GM19099 (cell line): ENCODE measurements at regions not wholly inside any gene's neighbourhood (a gene's known extent, or its start where the extent isn't known, plus 50 kb on each side); places are given as distances from the start of the nearest gene placed in this dataset.

Source experiments
- POLR2A ChIP-seq: IDR thresholded peaks from 3 replicates; pipeline ENCODE4 v1.6.1; 2011; ENCODE audit warnings: low read depth; ENCODE audit not compliant: insufficient read length; ENCODE audit errors: extremely low read depth

DNA sequence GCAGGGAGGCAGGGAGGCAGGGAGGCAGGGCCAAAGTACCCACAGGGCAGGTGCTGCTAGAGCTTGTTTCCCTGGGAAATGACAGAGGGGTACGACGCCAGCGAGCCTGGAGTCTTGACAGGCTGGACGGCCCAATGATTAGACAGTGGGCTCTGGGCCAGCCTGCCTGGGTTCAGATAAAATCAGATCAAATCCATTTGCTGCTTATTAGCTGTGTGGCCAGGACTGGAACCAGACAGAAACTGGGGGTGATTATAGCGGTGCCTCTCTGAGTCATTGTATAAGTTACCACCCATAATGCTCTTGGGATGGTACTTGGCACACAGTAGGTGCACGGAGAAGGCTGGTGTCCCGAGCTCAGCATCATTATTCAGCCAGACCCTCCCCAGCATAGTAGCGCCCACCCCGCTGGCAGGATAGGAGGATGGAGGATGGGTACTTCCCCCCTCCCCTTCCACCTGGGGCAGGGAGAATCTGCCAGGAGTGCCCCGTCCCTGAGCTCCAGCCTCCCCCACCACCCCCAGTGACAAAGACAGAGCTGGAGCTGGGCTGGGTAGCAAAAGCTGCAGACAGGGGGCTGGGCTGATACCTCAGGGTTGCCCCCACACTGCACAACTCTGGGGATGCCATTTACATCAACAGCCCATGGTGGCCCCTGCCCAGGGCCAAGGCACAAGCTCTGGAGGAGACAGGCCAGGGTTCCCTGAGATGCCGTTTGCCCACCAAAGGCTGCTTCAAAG is 77.6 kb upstream of the TNRC6C start:
- no peak for TF ChIP-seq POLR2A

DNA sequence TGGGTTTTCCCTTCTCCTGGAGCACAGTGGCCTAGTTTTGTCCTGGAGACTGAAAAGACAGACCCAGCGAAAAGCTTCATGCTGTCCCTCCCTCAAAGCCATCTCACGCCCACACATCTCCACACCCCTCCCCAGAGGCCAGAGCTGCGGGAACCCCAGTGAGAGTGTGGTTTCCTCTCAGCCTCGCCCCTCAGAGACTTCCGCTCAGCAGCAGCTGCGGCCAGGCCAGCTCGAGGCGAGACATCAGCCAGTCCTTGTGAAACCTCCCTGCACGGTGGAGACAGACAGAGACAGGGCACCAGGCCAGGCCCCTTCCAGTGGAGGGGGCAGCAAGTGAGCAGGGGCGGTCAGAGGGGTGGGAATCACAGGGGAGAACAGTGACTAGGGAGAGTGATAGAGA is 77.0 kb upstream of the TNRC6C start:
- no peak for TF ChIP-seq POLR2A

DNA sequence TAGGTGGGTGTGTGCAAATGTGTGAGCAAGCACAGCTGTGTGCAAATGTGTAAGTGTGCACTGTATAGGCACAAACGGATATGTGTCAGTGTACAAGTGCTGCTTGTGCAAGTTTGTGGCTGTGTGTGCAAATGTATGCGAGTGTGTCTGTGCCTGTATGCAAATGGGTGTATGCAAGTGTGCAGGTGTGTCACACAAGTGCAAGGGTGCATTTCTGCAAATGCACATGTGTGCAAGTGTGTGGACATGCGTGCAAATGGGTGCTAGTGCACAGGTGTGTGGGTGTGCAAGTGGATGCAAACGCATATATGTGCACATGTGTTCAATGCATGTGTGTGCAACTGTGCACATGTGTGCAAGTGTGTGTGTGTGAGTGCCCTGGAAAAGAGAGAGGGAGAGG is 76.5 kb upstream of the TNRC6C start:
- TF ChIP-seq POLR2A: no peak

DNA sequence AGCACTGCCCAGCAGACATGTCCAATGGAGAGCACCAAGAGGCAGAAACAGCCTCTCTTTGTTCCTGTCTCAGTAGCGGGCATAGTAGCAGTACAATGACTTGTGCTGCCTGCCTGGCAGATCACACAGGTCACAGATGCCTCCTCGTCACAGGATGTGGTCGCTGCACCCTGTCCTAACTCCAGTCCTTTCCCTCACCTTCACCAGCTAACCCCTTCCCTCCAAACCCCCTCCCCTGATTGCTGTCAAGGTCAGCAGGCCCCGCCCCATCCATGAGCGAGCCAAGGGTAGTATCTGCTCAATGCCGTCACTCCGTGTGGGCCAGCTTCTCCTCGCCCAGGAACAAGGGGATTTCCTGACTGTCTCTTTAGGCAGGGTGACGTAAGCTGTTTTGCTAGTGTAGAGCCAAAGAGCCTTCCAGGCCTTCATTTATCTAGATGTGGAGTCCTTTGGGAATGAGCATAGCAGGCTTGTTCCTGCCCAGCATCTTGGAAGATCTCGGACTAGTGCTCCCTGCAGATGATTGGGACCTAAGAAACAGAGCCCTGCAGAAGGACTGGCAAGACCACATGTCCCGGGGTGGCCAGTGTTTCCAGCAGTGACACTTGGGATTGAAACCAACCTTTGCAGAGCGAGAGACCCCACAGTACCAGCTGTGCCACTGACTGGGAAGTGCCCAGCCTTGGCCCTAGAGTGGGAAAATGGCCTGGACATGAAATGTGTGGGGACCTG is 75.9 kb upstream of the TNRC6C start:
- no peak for TF ChIP-seq POLR2A

DNA sequence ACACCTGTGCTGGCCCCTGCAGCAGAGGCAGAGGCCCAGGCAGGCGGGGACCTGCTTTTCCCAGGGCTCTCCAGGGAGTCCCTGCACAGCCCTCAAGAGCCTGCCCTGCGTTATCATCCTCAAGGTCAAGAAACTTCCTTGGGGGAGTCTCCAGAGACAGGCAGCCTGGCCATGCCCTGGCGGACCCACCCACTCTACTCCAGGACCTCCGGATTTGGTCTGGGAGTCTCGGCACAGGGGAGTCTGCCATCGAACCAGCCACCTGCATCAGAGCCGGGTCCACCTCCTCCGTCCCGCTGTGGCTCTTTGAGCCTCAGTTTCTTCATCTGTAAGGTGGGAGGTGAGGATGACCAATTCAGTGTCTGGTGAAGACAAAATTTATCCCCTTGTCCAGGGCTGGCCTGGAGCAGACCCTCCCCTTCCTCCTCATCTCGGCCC is 75.3 kb upstream of the TNRC6C start:
- TF ChIP-seq POLR2A: no peak

DNA sequence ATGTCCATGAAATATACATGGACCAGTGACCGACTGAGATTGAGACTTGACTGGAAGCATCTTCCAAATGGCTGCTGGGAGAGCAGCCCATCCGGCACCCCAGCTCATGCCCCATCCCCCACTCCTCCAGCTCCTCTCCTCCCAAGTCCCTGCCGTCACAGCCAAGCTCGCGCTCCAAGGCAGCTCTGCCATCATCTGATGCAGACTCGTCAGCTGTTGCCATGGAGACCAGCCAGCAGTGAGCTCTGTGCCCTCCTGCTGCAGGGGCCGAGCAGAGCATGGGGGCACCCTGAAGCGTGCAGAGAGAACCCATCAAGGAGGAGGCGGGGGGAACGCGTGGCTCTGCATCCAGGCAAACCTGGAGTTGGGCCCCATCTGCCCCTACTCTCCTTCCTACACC is 74.5 kb upstream of the TNRC6C start:
- TF ChIP-seq POLR2A: no peak

DNA sequence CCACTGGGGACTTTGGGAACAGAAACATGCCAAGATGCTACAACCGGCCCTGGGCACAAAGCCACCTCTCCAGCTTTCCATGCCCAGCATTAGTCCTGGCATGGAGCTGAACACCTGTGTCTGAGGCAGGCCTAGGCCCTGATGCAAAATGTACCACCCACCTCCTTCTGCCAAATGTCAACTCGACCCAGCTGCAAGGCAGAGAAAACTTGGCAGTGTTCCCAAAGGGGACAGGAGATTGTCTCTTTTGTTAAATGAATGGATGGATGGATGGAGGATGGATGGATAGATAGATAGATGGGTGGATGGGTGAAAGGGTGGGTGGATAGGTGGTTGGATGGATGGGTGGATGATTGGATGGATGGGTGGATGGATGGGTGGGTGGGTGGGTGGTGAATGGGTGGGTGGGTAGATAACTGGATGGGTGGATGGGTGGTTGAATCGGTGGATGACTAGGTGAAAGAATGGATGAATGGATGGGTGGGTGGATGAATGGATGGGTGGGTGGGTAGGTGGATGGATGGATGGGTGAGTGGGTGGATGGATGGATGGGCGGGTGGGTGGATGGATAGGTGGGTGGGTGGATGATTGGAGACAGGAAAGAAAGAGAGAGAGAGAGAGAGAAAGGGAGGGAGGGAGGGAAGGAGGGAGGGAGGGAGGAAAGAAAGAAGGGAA is 73.4 kb upstream of the TNRC6C start:
- no peak for TF ChIP-seq POLR2A

DNA sequence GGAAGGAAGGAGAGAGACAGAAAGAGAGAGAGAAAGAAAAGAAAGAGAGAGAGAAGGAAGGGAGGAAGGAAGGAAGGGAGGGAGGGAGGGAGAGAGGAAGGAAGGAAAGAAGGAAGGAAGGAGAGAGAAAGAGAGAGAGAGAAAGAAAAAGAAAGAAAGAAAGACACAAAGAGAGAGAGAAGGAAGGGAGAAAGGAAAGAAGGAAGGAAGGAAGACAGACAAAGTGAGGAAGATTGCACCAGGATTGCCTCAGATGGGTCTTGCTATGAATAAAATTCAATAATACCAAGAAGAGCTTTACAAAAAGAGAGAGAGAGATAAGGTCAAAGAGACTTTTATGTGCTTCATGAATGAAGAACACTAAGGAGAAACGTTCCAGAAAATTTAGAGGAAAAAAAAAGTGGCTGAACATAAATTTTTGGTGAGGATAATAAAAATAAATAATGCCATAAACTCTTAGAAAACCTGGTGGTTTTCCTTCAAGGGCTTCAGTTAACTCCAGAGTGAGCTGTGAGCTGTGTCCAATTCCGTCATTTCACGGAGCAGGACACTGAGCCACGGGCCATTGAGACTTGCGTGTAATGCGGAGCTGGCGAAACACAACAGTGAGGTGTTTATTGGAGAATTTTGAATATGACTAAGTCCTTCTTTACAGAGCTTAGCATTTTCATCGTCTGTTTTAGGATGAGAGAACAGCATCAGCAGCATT is 72.7 kb upstream of the TNRC6C start:
- TF ChIP-seq POLR2A: no peak

DNA sequence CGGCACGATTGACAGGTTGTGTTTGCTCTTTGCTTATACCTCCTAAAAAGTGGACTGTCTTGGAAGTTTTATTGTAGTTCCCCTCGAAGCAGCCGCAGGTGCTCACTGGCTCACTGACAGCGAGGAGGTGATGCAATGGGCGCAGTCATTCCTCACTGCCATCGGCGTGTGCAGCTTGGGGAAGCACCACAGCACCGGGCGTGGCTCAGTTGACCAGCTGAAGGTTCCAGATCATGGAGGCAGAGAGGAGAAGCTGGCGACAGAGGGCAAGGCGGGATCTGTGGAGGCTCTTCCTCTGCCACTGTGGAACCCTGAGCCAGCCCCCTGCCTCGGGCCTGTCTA is 72.1 kb upstream of the TNRC6C start:
- no peak for TF ChIP-seq POLR2A

DNA sequence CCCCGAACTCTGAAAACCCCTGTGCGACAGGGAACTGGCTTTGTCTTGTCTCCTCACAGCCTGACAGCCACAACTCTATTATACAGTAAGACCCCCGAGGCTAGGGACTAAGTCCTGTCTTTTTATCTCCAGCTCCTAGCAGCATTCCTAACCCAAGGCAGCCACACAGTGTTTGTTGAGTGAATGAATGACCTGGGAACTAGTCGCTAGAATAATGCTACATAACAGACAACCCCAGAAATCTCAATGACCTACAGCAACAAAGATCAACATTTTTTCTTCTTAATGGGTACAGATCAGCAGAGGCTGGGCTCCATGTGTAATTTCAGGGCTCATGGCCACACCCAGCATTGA is 71.4 kb upstream of the TNRC6C start:
- TF ChIP-seq POLR2A: no peak

DNA sequence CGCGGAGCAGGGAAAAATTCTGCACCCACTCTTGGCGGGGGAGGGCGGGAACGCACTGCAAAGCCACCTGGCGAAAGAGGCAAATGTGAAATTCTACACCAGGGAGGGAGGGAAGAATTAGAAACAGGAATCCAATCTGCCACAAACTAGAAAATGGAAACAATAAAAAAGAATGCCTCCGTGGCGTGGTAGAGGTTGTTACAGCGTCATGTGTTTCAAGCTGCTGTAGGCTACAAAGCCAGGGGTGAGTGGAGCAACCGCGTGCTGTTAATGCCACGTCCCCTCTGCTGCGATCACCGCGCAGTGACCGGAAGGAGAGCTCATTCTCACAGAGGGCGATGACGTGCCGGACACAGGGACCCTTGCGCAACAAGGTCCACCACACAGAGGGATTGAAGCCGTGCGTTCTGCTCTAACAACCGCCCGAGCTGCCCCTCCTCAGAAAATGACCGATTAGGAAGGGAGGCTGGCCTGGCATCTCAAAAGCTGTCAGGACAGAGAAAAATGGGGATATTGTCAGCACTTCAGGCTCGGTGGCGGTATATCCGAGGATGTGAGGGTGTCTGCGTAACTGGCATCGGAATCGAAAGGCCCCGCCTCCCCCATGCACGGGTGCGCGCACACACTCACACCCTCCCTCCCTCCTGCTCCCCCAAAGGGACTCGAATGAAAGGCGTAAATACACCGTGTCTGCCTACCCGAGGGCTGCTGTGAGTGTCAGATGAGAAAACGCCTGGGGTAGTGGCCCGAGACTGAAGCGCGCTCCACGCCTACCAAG is 70.8 kb upstream of the TNRC6C start:
- no peak for TF ChIP-seq POLR2A

DNA sequence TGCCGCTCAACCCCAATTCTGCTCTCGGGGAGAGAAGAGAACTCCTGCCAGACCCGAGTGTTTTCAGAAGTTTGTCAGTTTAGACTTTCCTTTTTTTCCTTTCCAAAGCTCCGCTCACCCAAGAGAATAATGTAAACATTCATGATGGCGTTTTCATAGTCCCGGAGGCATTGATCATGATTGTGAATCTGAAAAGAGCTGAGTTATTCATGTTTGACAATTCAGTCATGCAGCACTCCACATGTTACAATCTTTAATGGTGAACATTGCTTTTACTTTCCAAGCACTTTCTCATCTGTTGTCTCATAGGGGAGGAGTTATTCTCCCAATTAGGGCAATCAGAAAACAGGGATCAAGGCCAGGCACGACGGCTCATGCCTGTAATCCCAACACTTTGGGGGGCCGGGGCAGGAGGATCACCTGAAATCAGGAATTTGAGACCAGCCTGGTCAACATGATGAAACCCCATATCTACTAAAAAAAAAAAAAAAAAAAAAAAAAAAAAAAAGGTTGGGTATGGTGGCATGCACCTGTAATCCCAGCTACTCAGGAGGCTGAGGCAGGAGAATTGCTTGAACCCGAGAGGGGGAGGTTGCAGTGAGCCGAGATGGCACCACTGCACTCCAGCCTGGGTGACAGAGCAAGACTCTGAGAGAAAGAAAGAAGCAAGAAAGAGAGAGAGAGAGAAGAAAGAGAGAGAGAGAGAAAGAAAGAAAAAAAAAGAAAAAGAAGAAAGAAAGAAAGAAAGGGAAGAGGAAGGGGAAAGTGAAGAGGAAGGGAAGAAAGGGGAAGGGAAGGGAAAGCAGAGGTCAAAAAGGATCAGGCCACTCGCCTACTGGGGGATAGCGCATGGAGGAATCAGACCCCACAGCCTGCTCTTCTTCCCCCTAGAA is 70.0 kb upstream of the TNRC6C start:
- TF ChIP-seq POLR2A: no peak

DNA sequence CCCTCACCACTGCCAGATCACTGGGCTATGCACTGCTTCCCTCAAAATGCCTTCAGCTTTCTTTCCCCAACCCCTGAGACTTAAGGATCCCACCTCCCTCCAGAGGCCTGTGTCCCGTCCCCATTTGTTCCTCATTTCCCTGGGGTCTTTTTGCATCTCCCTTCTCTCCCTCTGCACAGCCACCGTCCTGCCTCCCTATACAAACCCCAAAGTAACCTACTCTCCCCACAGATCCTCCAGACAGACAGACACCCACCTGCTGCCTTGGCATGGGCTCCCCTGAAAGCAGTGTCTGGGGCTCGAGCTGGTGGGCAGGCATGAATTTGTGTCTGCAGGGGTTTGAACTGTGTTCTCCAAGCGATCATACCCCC is 69.4 kb upstream of the TNRC6C start:
- TF ChIP-seq POLR2A: no peak
